Ishikawa (cell line): ENCODE measurements at regions not wholly inside any gene's neighbourhood (a gene's known extent, or its start where the extent isn't known, plus 50 kb on each side); places are given as distances from the start of the nearest gene placed in this dataset.

ENCODE experiments used
- CEBPB ChIP-seq: IDR thresholded peaks from 2 replicates; pipeline ENCODE4 v1.6.1; 2012
- EGR1 ChIP-seq: IDR thresholded peaks from 2 replicates; pipeline ENCODE4 v1.6.1; 2012
- EP300 ChIP-seq: IDR thresholded peaks from 2 replicates; pipeline ENCODE4 v1.6.1; 2012; ENCODE audit warnings: borderline replicate concordance
- FOXM1 ChIP-seq: IDR thresholded peaks from 2 replicates; pipeline ENCODE4 v1.6.1; 2012; ENCODE audit warnings: low read depth, borderline replicate concordance
- RAD21 ChIP-seq: IDR thresholded peaks from 2 replicates; pipeline ENCODE4 v1.6.1; 2012; ENCODE audit warnings: low read depth
- TCF12 ChIP-seq: IDR thresholded peaks from 2 replicates; pipeline ENCODE4 v1.6.1; 2012; ENCODE audit warnings: low read depth
- TF ChIP-seq, protein P1 (sequence below): IDR thresholded peaks from 2 replicates; pipeline ENCODE4 v1.6.1; 2012; ENCODE audit warnings: low read depth, mild to moderate bottlenecking
- TF ChIP-seq, protein P2 (sequence below): IDR thresholded peaks from 2 replicates; pipeline ENCODE4 v1.6.1; 2012

DNA sequence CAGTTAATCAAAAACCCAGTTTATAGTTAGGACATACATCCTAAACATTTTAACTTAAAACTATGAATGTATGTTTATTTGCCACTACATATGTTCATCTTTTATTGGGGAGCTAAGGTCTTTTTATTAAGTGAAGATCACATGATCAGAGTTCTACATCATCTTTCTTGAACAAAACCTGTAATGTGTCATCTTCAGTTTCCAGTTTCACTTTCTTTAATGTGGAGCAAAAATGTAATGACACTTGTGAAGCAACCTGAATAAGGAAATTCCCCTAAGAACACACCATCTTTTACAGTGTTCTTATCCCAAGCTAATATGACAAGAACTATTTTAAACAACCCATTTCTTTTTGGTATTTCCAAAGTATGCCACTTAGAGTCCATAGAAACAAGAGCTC is 166.7 kb upstream of the BET1 start:
- no peak for TF ChIP-seq EGR1
- TF ChIP-seq EP300 = no peak
- TF ChIP-seq TCF12 = no peak
- TF ChIP-seq RAD21 = no peak
- TF ChIP-seq, protein P1, sequence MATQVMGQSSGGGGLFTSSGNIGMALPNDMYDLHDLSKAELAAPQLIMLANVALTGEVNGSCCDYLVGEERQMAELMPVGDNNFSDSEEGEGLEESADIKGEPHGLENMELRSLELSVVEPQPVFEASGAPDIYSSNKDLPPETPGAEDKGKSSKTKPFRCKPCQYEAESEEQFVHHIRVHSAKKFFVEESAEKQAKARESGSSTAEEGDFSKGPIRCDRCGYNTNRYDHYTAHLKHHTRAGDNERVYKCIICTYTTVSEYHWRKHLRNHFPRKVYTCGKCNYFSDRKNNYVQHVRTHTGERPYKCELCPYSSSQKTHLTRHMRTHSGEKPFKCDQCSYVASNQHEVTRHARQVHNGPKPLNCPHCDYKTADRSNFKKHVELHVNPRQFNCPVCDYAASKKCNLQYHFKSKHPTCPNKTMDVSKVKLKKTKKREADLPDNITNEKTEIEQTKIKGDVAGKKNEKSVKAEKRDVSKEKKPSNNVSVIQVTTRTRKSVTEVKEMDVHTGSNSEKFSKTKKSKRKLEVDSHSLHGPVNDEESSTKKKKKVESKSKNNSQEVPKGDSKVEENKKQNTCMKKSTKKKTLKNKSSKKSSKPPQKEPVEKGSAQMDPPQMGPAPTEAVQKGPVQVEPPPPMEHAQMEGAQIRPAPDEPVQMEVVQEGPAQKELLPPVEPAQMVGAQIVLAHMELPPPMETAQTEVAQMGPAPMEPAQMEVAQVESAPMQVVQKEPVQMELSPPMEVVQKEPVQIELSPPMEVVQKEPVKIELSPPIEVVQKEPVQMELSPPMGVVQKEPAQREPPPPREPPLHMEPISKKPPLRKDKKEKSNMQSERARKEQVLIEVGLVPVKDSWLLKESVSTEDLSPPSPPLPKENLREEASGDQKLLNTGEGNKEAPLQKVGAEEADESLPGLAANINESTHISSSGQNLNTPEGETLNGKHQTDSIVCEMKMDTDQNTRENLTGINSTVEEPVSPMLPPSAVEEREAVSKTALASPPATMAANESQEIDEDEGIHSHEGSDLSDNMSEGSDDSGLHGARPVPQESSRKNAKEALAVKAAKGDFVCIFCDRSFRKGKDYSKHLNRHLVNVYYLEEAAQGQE = no peak
- TF ChIP-seq FOXM1 = no peak
- TF ChIP-seq, protein P2, sequence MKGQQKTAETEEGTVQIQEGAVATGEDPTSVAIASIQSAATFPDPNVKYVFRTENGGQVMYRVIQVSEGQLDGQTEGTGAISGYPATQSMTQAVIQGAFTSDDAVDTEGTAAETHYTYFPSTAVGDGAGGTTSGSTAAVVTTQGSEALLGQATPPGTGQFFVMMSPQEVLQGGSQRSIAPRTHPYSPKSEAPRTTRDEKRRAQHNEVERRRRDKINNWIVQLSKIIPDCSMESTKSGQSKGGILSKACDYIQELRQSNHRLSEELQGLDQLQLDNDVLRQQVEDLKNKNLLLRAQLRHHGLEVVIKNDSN = no peak
- no peak for TF ChIP-seq CEBPB
